Hepatocyte (in vitro differentiated cells): ENCODE measurements at regions not wholly inside any gene's neighbourhood (a gene's known extent, or its start where the extent isn't known, plus 50 kb on each side); places are given as distances from the start of the nearest gene placed in this dataset.

Experiments
- DNase-seq: peaks from one replicate; pipeline ENCODE4 v3.0.0-alpha.2; 2016; ENCODE audit warnings: low spot score
- H2AFZ ChIP-seq: fragments of 200-600 bp; sonication (generic); 2 replicates; pipeline ENCODE4 v1.6.0; 2016; ENCODE audit warnings: antibody characterized with exemption, mild to moderate bottlenecking
- H3K27ac ChIP-seq: fragments of 200-600 bp; sonication (generic); 2 replicates; pipeline ENCODE4 v1.5.1; 2016; ENCODE audit warnings: mild to moderate bottlenecking
- H3K27me3 ChIP-seq: fragments of 200-600 bp; sonication (generic); 2 replicates; pipeline ENCODE4 v1.6.1; 2016
- H3K36me3 ChIP-seq: fragments of 200-600 bp; sonication (generic); replicated peaks from 2 replicates; pipeline ENCODE4 v1.5.1; 2016; ENCODE audit warnings: low read depth; ENCODE audit not compliant: insufficient read depth
- H3K4me1 ChIP-seq: fragments of 200-600 bp; sonication (generic); 2 replicates; pipeline ENCODE4 v1.5.1; 2016; ENCODE audit warnings: mild to moderate bottlenecking, moderate library complexity; ENCODE audit not compliant: insufficient read depth
- H3K4me2 ChIP-seq: fragments of 200-600 bp; sonication (generic); 2 replicates; pipeline ENCODE4 v1.6.0; 2016
- H3K4me3 ChIP-seq: fragments of 200-600 bp; sonication (generic); 2 replicates; pipeline ENCODE4 v1.5.1; 2016; ENCODE audit warnings: mild to moderate bottlenecking
- H3K79me2 ChIP-seq: fragments of 200-600 bp; sonication (generic); 2 replicates; pipeline ENCODE4 v1.6.0; 2017; ENCODE audit warnings: mild to moderate bottlenecking
- H3K9me2 ChIP-seq: fragments of 200-600 bp; sonication (generic); replicated peaks from 2 replicates; pipeline ENCODE4 v1.6.0; 2017; ENCODE audit warnings: mild to moderate bottlenecking; ENCODE audit not compliant: insufficient read depth
- H3K9me3 ChIP-seq: fragments of 200-600 bp; sonication (generic); 2 replicates; pipeline ENCODE4 v1.5.1; 2016; ENCODE audit warnings: low read depth, mild to moderate bottlenecking
- H4K20me1 ChIP-seq: fragments of 200-600 bp; sonication (generic); 2 replicates; pipeline ENCODE4 v1.6.0; 2016; ENCODE audit warnings: mild to moderate bottlenecking; ENCODE audit not compliant: insufficient read depth, poor library complexity, severe bottlenecking
- CTCF ChIP-seq: fragments of 200-600 bp; sonication (generic); IDR thresholded peaks from 2 replicates; pipeline ENCODE4 v1.5.1; 2016; ENCODE audit warnings: antibody characterized with exemption, mild to moderate bottlenecking; ENCODE audit not compliant: poor library complexity
- EZH2 ChIP-seq: fragments of 200-600 bp; sonication (generic); IDR thresholded peaks from 2 replicates; pipeline ENCODE4 v1.6.1; 2016; ENCODE audit warnings: antibody characterized with exemption, mild to moderate bottlenecking, borderline replicate concordance
- EZH2phosphoT487 ChIP-seq: fragments of 200-600 bp; sonication (generic); IDR thresholded peaks from one replicate; pipeline ENCODE4 v1.6.1; 2018; ENCODE audit warnings: antibody characterized with exemption, mild to moderate bottlenecking, low read depth, moderate library complexity; ENCODE audit not compliant: unreplicated experiment, severe bottlenecking
- WGBS: methylation state at CpG from one replicate; pipeline ENCODE4 v1.1.6; 2016; ENCODE audit warnings: low lambda C conversion rate; ENCODE audit errors: missing lambda C conversion rate; 5-methylcytosine and 5-hydroxymethylcytosine counted together

- no peak overlapping the region for H3K4me2 ChIP-seq
- no peaks in the 10 kb centered on the region for H3K27me3 ChIP-seq
- TF ChIP-seq EZH2 (no peak), CTCF (no peak), EZH2phosphoT487 (no peak)
- H3K79me2 ChIP-seq, result no peaks in the 10 kb centered on the region
- 89% methylated on average over 4 of the region's 4 CpGs for WGBS
- H3K9me3 ChIP-seq, result no peaks in the 10 kb centered on the region
- H3K4me1 ChIP-seq, result no peaks in the 10 kb centered on the region
- H3K9me2 ChIP-seq, result no peaks in the 10 kb centered on the region
- H3K4me3 ChIP-seq, result no peak overlapping the region
- H3K36me3 ChIP-seq, result no peaks in the 10 kb centered on the region
- H3K27ac ChIP-seq, result no peak overlapping the region
- no peak for DNase-seq
- H4K20me1 ChIP-seq, result no peaks in the 10 kb centered on the region
- H2AFZ ChIP-seq, result no peak overlapping the region
Measured at GRCh38 chr2:34414856-34415255, 815.8 kb upstream of the FAM98A start.

GRCh38 chr2:34408100-34408499 is 809.0 kb upstream of the FAM98A start:
- H4K20me1 ChIP-seq, result no peaks in the 10 kb centered on the region
- no peaks in the 10 kb centered on the region for H3K27me3 ChIP-seq
- H2AFZ ChIP-seq, result no peak overlapping the region
- WGBS, result 70% methylated on average over 4 of the region's 4 CpGs
- no peak for TF ChIP-seq EZH2
- TF ChIP-seq CTCF, result no peak
- TF ChIP-seq EZH2phosphoT487, result no peak
- no peaks in the 10 kb centered on the region for H3K9me2 ChIP-seq
- H3K4me2 ChIP-seq, result no peak overlapping the region
- no peaks in the 10 kb centered on the region for H3K9me3 ChIP-seq
- no peak for DNase-seq
- no peak overlapping the region for H3K4me3 ChIP-seq
- H3K36me3 ChIP-seq, result no peaks in the 10 kb centered on the region
- H3K4me1 ChIP-seq, result no peaks in the 10 kb centered on the region
- H3K79me2 ChIP-seq, result no peaks in the 10 kb centered on the region
- no peak overlapping the region for H3K27ac ChIP-seq

- Histone ChIP-seq H4K20me1 (no peaks in the 10 kb centered on the region), H3K4me1 (no peaks in the 10 kb centered on the region), H3K79me2 (no peaks in the 10 kb centered on the region), H3K4me2 (no peak overlapping the region), H3K27ac (no peak overlapping the region), H3K9me2 (no peaks in the 10 kb centered on the region), H2AFZ (no peak overlapping the region), H3K4me3 (no peak overlapping the region), H3K36me3 (no peaks in the 10 kb centered on the region), H3K27me3 (no peaks in the 10 kb centered on the region), H3K9me3 (no peaks in the 10 kb centered on the region)
- DNase-seq, result no peak
- TF ChIP-seq EZH2 (no peak), EZH2phosphoT487 (no peak), CTCF (no peak)
- WGBS, result 94% methylated on average over 2 of the region's 2 CpGs
Measured at GRCh38 chr2:34403512-34403911, 804.4 kb upstream of the FAM98A start.

- no peak overlapping the region for H3K27ac ChIP-seq
- TF ChIP-seq CTCF, result no peak
- no peak for TF ChIP-seq EZH2
- no peak for TF ChIP-seq EZH2phosphoT487
- WGBS, result 90% methylated on average over 3 of the region's 3 CpGs
- no peak overlapping the region for H3K4me2 ChIP-seq
- no peaks in the 10 kb centered on the region for H3K79me2 ChIP-seq
- H2AFZ ChIP-seq, result no peak overlapping the region
- no peaks in the 10 kb centered on the region for H3K36me3 ChIP-seq
- no peak overlapping the region for H3K4me3 ChIP-seq
- no peaks in the 10 kb centered on the region for H3K9me3 ChIP-seq
- no peak for DNase-seq
- H3K4me1 ChIP-seq, result no peaks in the 10 kb centered on the region
- H3K9me2 ChIP-seq, result no peaks in the 10 kb centered on the region
- H4K20me1 ChIP-seq, result no peaks in the 10 kb centered on the region
- H3K27me3 ChIP-seq, result no peaks in the 10 kb centered on the region
Measured at GRCh38 chr2:34402376-34402775, 803.3 kb upstream of the FAM98A start.
